ENCODE measurements at regions not wholly inside any gene's neighbourhood (a gene's known extent, or its start where the extent isn't known, plus 50 kb on each side); places are given as distances from the start of the nearest gene placed in this dataset.
"Not testable (repeated sequence)": the region's sequence is repeated elsewhere in the genome, so short reads cannot be mapped to it uniquely, and the experiment has no call there.

DNA sequence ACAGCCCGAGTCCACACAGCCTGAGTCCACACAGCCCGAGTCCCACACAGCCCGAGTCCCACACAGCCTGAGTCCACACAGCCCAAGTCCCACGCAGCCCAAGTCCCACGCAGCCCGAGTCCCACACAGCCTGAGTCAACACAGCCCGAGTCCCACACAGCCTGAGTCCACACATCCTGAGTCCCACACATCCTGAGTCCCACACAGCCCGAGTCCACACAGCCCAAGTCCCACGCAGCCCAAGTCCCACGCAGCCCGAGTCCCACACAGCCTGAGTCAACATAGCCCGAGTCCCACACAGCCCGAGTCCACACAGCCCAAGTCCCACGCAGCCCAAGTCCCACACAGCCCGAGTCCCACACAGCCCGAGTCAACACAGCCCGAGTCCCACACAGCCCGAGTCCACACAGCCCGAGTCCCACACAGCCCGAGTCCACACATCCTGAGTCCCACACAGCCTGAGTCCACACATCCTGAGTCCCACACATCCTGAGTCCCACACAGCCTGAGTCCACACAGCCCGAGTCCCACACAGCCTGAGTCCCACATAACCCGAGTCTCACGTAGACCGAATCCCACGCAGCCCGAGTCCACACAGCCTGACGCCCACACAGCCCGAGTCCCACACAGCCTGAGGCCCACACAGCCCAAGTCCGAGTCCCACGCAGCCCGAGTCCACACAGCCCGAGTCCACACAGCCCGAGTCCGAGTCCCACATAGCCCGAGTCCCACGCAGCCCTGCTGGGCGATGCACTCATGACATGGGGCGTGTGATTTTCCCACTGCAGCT lies 60.6 kb upstream of the SMOC2 start:
- not testable (repeated sequence) for H3K9me3 Mint-ChIP-seq; H3K27ac Mint-ChIP-seq; H3K4me1 Mint-ChIP-seq (ENCODE audit: low read depth); H3K36me3 Mint-ChIP-seq (ENCODE audit: low read depth); H3K27me3 Mint-ChIP-seq; H3K4me3 Mint-ChIP-seq; DNase-seq

GRCh38 chr6:168380956-168381605 lies 59.9 kb upstream of the SMOC2 start:
- H3K27ac Mint-ChIP-seq = no peak overlapping the region
- H3K27me3 Mint-ChIP-seq = no peaks in the 10 kb centered on the region
- H3K4me1 Mint-ChIP-seq (ENCODE audit: low read depth) = no peaks in the 10 kb centered on the region
- H3K9me3 Mint-ChIP-seq = no peaks in the 10 kb centered on the region
- H3K36me3 Mint-ChIP-seq (ENCODE audit: low read depth) = no peaks in the 10 kb centered on the region
- no peak for DNase-seq
- no peak overlapping the region for H3K4me3 Mint-ChIP-seq

GRCh38 chr6:168381726-168382458 lies 59.1 kb upstream of the SMOC2 start:
- Mint-ChIP-seq H3K9me3 (no peaks in the 10 kb centered on the region), H3K4me3 (no peak overlapping the region), H3K4me1 (ENCODE audit: low read depth) (no peaks in the 10 kb centered on the region), H3K36me3 (ENCODE audit: low read depth) (no peaks in the 10 kb centered on the region), H3K27ac (no peak overlapping the region), H3K27me3 (no peaks in the 10 kb centered on the region)
- no peak for DNase-seq

DNA sequence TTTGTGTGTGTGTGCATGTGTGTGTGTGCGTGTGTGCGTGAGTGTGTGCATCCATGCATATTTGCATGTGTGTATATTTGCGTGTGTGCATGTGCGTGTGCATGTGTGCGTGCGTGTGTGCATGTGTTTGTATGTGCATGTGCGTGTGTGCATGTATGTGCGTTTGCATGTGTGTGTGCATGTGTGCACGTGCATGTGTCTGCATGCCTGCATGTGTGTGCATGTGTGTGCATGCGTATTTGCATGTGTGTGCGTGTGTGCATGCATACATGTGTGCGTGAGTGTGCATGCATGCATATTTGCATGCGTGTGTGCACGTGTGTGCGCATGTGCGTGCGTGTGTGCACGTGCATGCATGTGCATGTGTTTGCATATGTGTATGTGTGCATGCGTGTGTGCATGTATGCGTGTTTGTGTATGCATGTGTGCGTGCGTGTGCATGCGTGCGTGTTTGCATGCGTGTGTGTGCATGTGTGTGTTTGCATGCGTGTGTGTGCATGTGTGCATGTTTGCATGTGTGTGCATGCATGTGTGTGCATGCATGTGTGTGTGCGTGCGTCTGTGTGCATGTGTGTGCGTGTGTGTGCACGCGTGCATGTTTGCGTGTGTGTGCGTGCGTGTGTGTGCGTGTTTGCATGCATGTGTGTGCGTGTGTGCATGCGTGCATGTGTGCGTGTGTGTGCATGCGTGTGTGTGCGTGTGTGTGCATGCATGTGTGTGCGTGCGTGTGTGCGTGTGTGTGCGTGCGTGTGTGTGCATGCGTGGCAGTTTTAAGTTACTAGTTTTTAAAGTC lies 57.7 kb upstream of the SMOC2 start:
- Mint-ChIP-seq H3K4me1 (ENCODE audit: low read depth) (no peaks in the 10 kb centered on the region), H3K27me3 (no peaks in the 10 kb centered on the region), H3K36me3 (ENCODE audit: low read depth) (no peaks in the 10 kb centered on the region), H3K27ac (no peak overlapping the region), H3K9me3 (no peaks in the 10 kb centered on the region), H3K4me3 (no peak overlapping the region)
- no peak for DNase-seq

DNA sequence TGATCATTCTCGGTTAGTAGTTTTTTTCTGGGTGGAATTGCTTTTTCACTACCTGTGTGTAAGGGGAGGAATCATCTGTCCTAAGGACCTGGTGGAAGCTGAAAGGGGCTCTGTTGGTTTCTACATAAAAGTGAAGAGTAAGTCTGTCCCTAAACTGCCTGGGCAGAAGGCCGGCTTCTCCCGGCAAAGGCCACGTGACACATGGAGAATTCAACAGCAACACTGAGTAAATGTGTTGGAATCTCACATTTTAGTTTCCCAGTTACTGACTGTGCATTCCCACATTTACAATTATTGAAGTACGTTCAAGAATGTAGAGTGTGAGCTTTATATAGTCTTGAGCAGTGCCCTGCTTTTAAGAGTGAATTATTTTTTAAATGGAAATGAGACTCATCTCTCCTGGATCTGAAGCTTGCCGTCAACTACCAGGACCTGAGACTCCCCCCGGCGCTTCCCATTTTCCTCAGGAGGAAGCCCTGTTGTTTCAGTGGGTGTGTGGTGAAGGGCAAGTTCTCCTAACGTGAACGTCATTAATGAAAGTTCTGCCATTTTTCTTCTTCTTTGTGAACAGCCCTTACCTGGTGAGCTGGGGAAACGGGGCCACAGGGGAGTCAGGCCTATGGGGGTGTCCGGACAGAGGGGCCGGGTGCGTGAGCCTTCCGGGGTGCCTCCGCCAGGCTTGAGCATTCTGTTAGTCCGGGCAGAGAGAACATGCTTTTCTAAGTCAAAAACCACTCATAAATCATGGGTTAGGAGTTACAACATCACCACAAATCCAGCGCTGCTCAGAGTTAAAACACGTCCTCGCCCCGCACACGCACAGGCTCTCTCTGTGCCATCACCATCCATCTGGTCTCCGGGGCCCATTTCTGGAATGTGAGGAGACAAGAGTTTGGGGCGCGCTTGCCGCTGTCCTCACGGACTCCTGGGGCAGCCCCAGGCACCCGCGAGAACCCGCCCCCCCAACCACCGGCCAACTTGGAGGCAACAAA lies 56.6 kb upstream of the SMOC2 start:
- Mint-ChIP-seq H3K9me3 (no peaks in the 10 kb centered on the region), H3K27ac (no peak overlapping the region), H3K4me3 (no peak overlapping the region), H3K36me3 (ENCODE audit: low read depth) (no peaks in the 10 kb centered on the region), H3K4me1 (ENCODE audit: low read depth) (no peaks in the 10 kb centered on the region), H3K27me3 (no peaks in the 10 kb centered on the region)
- no peak for DNase-seq

- DNase-seq = no peak
- no peaks in the 10 kb centered on the region for H3K4me1 Mint-ChIP-seq (ENCODE audit: low read depth)
- H3K27ac Mint-ChIP-seq = no peak overlapping the region
- H3K27me3 Mint-ChIP-seq = no peaks in the 10 kb centered on the region
- no peak overlapping the region for H3K4me3 Mint-ChIP-seq
- H3K9me3 Mint-ChIP-seq = no peaks in the 10 kb centered on the region
- H3K36me3 Mint-ChIP-seq (ENCODE audit: low read depth) = no peaks in the 10 kb centered on the region
Measured at GRCh38 chr6:168385037-168385759, 55.8 kb upstream of the SMOC2 start.

GRCh38 chr6:168385858-168386735 lies 54.9 kb upstream of the SMOC2 start:
- no peaks in the 10 kb centered on the region for H3K27me3 Mint-ChIP-seq
- H3K36me3 Mint-ChIP-seq (ENCODE audit: low read depth) = no peaks in the 10 kb centered on the region
- no peaks in the 10 kb centered on the region for H3K9me3 Mint-ChIP-seq
- no peak for DNase-seq
- H3K4me3 Mint-ChIP-seq = no peak overlapping the region
- H3K27ac Mint-ChIP-seq = no peak overlapping the region
- no peaks in the 10 kb centered on the region for H3K4me1 Mint-ChIP-seq (ENCODE audit: low read depth)

DNA sequence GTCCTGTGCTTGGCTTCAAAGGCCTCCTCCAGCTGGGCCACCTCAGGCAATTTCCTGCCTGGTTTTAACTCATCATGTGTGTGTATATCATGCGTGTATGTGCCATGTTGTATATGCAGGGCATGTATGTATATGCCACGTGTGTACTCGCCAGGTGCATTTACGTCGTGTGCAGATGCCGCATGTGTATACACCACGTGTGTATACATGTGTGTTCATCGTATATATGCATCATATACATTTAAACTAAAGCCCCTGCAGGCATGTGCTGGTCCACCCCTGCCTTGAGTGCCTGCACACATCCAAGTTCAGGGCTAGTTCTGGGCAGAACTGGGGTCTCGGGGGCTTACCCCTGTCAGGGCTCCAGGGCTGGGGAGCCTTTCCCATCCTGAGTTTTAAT lies 54.0 kb upstream of the SMOC2 start:
- Mint-ChIP-seq H3K36me3 (ENCODE audit: low read depth) (no peaks in the 10 kb centered on the region), H3K4me1 (ENCODE audit: low read depth) (no peaks in the 10 kb centered on the region), H3K27me3 (no peaks in the 10 kb centered on the region)

DNA sequence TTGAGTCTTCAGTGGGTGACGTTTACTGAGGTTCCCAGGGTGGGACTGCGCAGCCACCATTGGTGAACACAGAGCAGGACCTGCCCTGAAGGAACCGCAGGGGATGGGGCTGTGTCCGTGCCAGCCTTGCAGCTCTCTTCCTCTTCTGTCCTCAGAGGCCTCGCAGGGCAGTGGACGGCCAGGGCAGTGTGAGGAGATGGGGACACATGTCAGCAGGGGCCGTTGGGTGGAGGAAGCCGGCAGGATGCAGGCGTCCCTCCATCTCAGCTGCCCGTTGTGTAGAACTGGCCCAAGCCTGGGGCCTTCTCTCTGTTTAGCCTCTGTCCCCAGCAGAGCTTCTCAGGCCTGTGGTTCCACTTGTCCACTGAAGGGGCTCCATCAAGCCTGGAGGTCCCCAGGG lies 53.6 kb upstream of the SMOC2 start:
- no peak for DNase-seq
- Mint-ChIP-seq H3K9me3 (no peaks in the 10 kb centered on the region), H3K4me1 (ENCODE audit: low read depth) (no peaks in the 10 kb centered on the region), H3K27ac (no peak overlapping the region), H3K36me3 (ENCODE audit: low read depth) (no peaks in the 10 kb centered on the region), H3K27me3 (peaks cover under 1% of the 10 kb centered on the region), H3K4me3 (no peak overlapping the region)

More for the DNA sequence above, 54.0 kb upstream of the SMOC2 start:
- Mint-ChIP-seq H3K27ac (no peak overlapping the region), H3K4me3 (no peak overlapping the region), H3K9me3 (no peaks in the 10 kb centered on the region)
- no peak for DNase-seq

GRCh38 chr6:168387911-168388310 lies 53.1 kb upstream of the SMOC2 start:
- Mint-ChIP-seq H3K4me1 (ENCODE audit: low read depth) (no peaks in the 10 kb centered on the region), H3K27ac (no peak overlapping the region), H3K36me3 (ENCODE audit: low read depth) (no peaks in the 10 kb centered on the region), H3K9me3 (no peaks in the 10 kb centered on the region), H3K4me3 (no peak overlapping the region), H3K27me3 (peaks cover 4% of the 10 kb centered on the region)
- no peak for DNase-seq

DNA sequence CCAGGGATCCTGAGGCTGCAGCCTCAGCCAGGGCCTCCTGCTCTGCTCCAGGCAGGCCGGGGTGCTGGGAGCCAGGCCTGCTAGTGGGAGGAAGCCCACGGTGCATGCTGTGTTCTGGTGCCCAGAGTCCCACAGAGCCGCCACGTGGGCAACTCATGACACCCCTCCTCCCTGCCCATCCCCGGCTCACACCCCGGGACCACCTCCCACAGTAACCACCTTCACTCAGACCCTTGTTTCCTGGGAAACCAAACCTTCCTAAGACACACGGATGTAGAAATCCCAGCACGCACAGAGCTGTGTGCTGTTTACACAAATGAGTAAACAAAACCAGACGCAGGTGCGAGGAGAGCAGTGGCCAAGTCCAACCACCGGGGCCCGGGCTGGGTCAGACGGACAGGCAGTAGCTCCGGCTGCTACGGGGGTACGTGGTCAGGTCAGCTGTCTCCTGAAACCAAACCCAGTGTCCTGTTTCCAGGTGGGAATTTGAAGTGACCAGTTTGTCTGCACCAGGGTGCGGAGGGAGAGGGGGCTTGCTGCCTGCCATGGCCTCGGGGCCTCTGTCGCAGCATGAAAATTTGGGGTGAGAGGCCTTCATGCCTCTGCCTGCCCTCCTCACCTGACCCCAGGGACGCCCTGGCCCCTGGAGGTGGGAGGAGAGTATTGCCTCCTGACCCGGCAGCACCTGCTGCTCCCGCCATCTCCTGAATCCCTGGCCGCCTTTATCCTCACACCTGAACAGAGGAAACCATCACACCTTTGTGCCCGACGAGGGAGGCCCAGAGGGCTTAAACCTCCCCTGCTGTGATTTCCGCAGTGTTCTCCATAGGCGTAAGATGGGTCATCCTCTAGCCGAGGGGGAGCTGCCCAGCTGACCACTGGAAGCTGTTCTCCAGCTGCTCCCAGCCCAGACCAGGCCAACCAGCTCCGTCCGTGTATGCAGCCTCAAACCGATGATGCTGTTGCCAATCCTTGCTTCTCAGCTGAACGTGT lies 52.0 kb upstream of the SMOC2 start:
- peaks cover 4% of the 10 kb centered on the region for H3K27me3 Mint-ChIP-seq
- no peak for DNase-seq
- H3K36me3 Mint-ChIP-seq (ENCODE audit: low read depth) = no peaks in the 10 kb centered on the region
- H3K9me3 Mint-ChIP-seq = no peaks in the 10 kb centered on the region
- no peak overlapping the region for H3K4me3 Mint-ChIP-seq
- H3K4me1 Mint-ChIP-seq (ENCODE audit: low read depth) = no peaks in the 10 kb centered on the region
- H3K27ac Mint-ChIP-seq = no peak overlapping the region

All from activated T-cell treated with anti-CD3 and anti-CD28 coated beads, Interleukin-2, amount 50 U/mL, for 24 hours (primary cell).